Erythroblast (primary cell): ENCODE measurements at regions not wholly inside any gene's neighbourhood (a gene's known extent, or its start where the extent isn't known, plus 50 kb on each side); places are given as distances from the start of the nearest gene placed in this dataset.

Experiments
- GATA1 ChIP-seq: IDR thresholded peaks from 2 replicates; pipeline ENCODE4 v1.6.1; 2011; ENCODE audit warnings: low read depth, mild to moderate bottlenecking, control low read depth, low read length, moderate library complexity
- POLR2A ChIP-seq: IDR thresholded peaks from 2 replicates; pipeline ENCODE4 v1.6.1; 2011; ENCODE audit warnings: mild to moderate bottlenecking, low read length

DNA sequence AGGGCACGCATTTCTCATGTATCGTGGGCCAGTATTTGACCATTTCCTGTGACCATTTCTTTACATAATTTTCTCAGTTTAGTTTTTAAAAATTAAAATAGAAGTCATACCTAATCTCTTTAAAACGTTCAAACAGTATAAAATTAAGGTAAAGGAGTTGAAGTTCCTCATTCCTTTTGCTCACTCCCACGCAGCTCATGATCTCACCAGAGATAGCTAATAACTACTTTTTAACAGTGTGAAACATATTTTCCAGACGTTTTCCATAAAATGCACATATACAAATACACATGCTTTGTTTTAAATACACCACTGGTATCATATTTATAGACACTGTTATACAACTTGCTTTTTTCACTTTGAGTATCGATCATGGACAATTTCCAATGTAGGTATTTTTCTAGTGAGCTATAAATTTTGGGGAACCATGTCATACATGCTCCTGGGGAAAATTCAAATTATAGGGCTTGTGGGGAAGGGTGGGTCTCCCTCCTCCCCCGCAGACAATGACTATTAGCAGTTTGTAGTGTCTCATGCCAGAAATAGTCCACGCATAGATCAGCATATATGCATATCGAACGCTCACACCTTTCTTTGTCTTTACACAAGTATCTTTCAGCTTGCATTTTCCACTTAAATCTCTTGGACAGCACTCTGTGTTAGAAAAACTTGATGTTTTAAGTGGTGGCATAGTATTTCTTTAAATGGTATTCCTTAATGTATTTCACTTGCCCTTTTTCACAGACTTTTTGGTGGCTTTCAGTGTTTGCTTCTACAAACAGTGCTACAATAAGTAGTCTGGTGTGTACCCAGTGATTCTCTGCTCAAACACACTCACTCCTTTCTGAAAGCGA, 145.5 kb upstream of the ZNF217 start:
- TF ChIP-seq POLR2A, result no peak
- no peak for TF ChIP-seq GATA1
